Dermis microvascular lymphatic vessel endothelial cell (primary cell): ENCODE measurements at regions not wholly inside any gene's neighbourhood (a gene's known extent, or its start where the extent isn't known, plus 50 kb on each side); places are given as distances from the start of the nearest gene placed in this dataset.
"Not testable (repeated sequence)": the region's sequence is repeated elsewhere in the genome, so short reads cannot be mapped to it uniquely, and the experiment has no call there.

Experiments used
- DNase-seq, 2 donors: peaks; one replicate each; pipeline versions ENCODE4 v3.0.0 to v3.0.0-alpha.2; 2010; ENCODE audit warnings: low read depth in 2 of 2

GRCh38 chr4:173766171-173766600, 236.2 kb upstream of the HAND2 start:
- DNase-seq: no peak

DNA sequence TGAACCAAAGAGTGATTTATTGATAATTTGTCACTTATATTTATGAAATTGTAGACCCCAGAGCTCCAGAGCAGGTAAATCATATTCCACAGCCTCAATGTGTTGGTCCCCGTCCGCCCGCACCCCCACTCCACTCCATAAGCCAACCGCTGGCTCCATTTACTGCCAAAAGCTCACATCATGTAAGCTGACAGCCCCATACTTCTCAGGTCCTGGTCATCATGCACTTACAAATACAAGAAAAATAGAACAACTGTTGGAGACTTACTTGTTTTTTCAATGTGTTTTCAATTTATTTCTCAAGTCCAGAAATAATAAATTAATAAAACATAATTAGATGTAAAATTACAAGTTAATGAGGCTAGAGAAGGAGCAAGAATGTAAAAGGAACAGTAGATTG, 235.7 kb upstream of the HAND2 start:
- no peak for DNase-seq

DNA sequence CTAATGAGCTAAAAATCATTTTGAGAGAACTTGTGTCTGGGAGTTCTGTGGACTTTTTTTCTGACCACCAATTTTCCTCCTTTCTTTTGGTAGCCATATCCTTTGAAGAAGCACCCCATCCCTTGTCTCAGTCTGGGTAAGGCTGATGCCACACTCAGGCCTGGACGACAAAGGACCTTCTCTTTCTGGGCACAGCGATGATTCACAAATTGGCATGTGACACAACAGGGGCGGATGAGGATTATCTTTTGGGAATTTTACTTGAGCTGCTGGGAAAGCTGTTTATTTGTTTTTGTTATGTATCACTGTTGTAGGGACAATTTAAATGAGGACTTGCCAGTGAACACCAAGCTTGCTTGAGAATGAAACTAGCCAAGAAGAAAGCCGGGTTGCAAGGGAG, 233.4 kb upstream of the HAND2 start:
- no peak for DNase-seq

- DNase-seq: no peak
Measured at GRCh38 chr4:173761938-173762337, 231.9 kb upstream of the HAND2 start.

GRCh38 chr4:173761236-173761635, 231.2 kb upstream of the HAND2 start:
- no peak for DNase-seq

DNA sequence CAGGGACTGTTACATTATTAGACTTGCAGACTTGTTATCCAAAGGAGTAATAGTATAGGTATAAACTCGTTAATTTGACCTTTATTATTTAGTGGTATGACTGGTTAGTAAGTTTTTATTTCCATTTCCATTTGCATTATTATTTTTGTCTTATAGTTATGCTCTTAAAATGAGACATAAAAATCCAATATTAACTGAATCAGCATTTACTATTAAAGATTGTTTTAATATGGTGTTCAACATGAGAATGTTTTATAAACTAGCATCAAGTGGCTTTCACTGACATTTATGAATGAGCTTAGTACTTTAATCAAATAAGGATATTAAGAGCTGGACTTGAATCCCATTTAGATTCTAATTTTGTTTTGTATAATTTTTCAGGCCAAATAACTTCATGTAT, 228.1 kb upstream of the HAND2 start:
- no peak for DNase-seq

- DNase-seq: no peak
Measured at GRCh38 chr4:173753408-173753807, 223.4 kb upstream of the HAND2 start.

DNA sequence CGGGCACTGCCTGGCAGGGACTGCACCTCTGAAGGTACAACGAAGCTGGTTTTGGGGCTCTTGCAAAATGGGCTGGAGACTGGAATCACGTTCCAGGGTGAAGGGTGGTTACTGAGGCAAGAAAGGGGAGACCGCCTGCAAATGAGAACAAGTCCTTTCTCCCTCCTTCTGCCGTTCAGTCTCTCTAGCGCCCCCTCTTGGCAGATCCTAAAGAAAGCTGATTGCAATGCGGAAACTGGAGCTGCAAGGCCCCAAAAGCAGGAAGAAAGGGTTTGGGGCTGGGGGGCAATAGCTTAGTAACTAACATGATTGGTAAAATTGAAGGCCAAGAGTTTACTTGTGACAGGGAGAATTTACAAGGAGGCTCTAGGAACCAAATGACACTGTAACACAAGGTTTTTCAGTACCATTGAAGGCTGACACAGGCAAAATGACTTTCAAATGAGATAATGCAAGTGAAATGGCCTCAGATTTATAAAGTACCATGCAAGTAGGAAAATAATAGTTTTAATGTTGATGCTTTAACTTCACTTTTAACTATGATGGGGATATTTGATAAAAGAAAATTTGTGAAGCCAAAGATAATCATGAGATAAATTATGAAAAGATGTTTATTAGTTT, 222.7 kb upstream of the HAND2 start:
- DNase-seq: peak; percentile 7 to 24

GRCh38 chr4:173748353-173748752, 218.3 kb upstream of the HAND2 start:
- no peak for DNase-seq

DNA sequence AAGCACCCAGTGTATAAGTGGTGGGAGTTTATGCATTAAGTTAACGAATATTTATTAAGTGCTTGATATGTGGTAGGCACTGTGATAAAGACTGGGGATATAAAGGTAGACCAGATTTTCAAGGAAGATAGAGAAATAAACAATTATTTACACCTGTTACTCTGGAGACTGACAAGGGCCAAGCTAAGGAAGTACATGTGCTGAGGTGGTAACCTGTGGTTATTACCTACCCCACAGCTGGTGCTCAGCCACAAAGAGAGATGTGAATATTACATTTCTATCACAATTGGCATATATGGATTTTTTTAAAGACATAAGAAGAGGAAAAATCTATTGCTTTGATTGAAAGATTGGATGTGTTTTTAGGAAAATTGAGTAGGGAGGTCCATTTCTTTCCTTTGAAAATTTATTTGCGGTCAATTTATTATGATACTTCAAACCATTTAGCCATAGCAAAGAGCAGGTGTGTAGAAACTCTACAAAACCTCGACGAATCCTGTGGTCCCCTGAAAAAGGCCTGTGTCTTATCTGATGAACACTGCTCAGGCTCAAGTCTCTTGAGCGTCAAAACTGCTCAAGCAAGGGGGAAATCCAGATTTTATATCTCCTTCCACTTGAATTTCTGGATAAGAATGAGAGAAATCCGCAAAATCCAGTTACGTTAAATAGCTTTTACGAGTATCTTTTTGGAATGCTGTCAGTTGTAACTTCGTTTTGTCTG, 217.7 kb upstream of the HAND2 start:
- DNase-seq: no peak

DNA sequence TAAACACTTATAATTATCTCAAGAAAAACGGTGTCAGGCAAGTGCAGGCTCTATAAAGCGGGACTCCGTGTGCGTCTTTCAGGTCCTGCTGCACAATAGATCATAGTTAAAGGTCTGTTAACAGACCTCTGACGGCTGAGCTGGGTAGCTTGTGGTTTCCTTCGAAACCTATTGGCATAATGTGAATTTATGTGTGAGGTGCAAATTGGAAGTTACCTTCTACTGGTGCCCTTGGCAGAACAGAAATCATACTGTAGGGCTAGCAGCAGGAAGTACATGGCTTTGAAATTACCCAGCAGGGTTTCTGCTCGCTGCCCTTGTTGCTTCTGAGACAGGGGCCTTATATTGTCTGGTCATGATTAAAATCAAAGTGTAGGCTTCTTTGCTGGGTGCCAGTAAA, 216.4 kb upstream of the HAND2 start:
- no peak for DNase-seq

DNA sequence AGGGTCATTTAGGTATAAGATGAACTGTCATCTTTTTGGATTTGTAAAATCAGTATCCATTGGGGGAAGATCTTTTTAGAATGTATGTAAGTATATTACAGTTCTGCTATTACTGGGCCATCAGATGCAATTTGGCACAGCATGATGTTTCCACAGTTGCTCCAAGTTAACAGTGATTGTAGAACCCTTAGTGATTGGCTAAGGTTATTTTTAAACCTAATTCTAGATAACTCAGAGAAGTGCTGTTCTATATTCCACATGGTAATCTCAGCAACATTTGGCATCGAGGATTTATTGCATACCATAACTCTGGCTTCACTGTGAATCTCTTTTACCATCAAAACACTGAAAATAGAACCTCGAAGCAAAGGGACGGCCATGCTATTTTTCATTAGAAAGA, 215.7 kb upstream of the HAND2 start:
- DNase-seq: no peak

- no peak for DNase-seq
Measured at GRCh38 chr4:173736840-173737239, 206.8 kb upstream of the HAND2 start.

- DNase-seq: no peak
Measured at GRCh38 chr4:173735585-173735984, 205.6 kb upstream of the HAND2 start.

DNA sequence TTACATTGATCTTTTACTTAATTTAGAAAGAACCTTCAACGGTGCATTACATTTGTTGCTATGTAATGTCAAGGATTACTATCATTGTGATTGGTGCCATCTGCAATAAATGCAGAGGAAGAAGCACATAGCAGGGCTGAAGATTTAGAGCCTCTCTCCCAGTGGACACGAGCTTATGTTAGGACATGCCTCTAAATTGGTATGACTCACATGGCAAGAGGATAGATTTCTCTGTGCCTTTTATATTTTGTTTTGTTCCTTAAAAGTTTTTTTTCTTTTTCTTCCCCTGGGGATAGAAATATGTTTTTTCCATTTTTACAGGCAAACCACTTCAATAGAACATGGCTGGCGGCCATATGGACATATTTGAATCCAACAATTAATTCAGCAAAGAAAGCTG, 205.0 kb upstream of the HAND2 start:
- DNase-seq: no peak

GRCh38 chr4:173731257-173731656, 201.2 kb upstream of the HAND2 start:
- DNase-seq: no peak

GRCh38 chr4:173722075-173722474, 192.0 kb upstream of the HAND2 start:
- DNase-seq: no peak

- not testable (repeated sequence) for DNase-seq
Measured at GRCh38 chr4:173718504-173718903, 188.5 kb upstream of the HAND2 start.

- no peak for DNase-seq
Measured at GRCh38 chr4:173717581-173717980, 187.6 kb upstream of the HAND2 start.

GRCh38 chr4:173714456-173714855, 184.4 kb upstream of the HAND2 start:
- DNase-seq: no peak

DNA sequence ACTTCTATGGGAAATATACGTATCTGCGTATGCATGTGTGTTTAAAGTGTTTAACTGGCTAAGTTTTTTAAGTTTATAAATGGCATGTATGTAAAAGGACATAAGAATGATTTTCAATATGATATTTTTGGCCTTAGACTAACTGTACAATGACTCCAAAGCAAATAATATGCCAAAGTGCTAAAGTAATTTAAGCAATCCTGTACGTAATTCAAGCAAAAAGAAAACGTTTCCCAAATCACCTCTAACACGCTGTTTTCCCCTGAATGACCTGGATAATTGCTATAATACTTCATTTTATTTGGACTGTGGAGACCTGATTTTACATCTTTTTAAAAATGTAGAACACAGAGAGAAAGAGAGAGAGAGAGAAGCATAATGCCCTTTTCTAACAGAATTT, 183.0 kb upstream of the HAND2 start:
- DNase-seq: no peak

DNA sequence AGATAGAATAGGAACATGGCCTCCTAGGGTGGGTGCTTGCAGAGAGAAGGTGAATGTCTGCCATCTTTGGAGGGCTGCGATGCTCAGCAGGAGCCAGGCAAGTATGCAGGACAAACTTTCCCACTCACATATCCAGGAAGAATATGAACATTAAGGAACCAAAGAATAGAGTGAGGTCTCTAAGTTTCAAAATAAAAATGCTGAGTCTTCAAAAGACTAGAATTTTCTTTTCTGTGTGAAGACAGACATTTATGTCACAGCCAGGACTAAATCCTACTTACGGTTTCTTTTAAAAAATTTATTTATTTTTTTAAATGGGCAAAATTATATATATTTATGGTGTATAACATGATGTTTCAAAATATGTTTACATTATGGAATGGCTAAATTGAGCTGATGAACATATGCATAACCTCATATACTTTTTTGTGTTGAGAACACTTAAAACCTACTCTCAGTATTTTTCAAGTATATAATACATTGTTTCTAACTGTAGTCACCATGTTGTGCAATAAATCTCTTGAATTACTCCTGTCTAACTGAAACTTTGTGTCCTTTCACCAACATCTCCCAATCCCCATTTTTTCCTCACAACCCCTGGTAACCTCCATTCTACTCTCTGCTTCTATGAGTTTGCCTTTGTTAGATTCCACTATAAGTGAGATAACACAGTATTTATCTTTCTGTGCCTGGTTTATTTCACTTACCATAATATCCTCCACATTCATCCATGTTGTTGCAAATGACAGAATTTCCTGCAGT, 177.8 kb upstream of the HAND2 start:
- no peak for DNase-seq

- no peak for DNase-seq
Measured at GRCh38 chr4:173704201-173704600, 174.2 kb upstream of the HAND2 start.
